H1 (cell line): ENCODE measurements at regions not wholly inside any gene's neighbourhood (a gene's known extent, or its start where the extent isn't known, plus 50 kb on each side); places are given as distances from the start of the nearest gene placed in this dataset.

Experiments used
- BRCA1 ChIP-seq: IDR thresholded peaks from 2 replicates; pipeline ENCODE4 v1.6.1; 2012; ENCODE audit warnings: low read depth, low read length, improper control_type of control experiment
- CTCF ChIP-seq, 3 experiments: IDR thresholded peaks; 1 replicate in 2 of 3; 2 replicates in 1 of 3; pipeline versions ENCODE4 v1.5.1 to v1.6.1; 2011; ENCODE audit warnings: low read length in 3 of 3, mild to moderate bottlenecking in 3 of 3, inconsistent platforms in 2 of 3, low read depth in 1 of 3, moderate library complexity in 1 of 3; ENCODE audit not compliant: insufficient read depth in 1 of 3; ENCODE audit errors: control extremely low read depth in 1 of 3

GRCh38 chr14:101363261-101363555 lies 198.1 kb upstream of the DIO3 start (continued):
- TF ChIP-seq CTCF (IDR thresholded peaks at IDR 0.05; ENCODE audit: control extremely low read depth in 1 of 3, insufficient read depth in 1 of 3, low read depth in 1 of 3, low read length in 3 of 3) (no peak), BRCA1 (no peak)
